Stimulated activated CD4-positive, alpha-beta T cell treated with anti-CD3 and anti-CD28 coated beads, Interleukin-2, amount 100 ng/mL, for 4 hours (primary cell): ENCODE measurements at regions not wholly inside any gene's neighbourhood (a gene's known extent, or its start where the extent isn't known, plus 50 kb on each side); places are given as distances from the start of the nearest gene placed in this dataset.
"Not testable (repeated sequence)": the region's sequence is repeated elsewhere in the genome, so short reads cannot be mapped to it uniquely, and the experiment has no call there.

Source experiments
- DNase-seq: peaks from one replicate; pipeline ENCODE4 v3.0.0-alpha.2; 2020; ENCODE audit warnings: low read depth

- DNase-seq, result no peak
Measured at GRCh38 chr9:79080536-79080935, 491.2 kb upstream of the TLE4 start.

- no peak for DNase-seq
Measured at GRCh38 chr9:79083621-79084020, 488.1 kb upstream of the TLE4 start.

- no peak for DNase-seq
Measured at GRCh38 chr9:79087133-79087532, 484.6 kb upstream of the TLE4 start.

GRCh38 chr9:79089054-79089560 lies 482.7 kb upstream of the TLE4 start:
- no peak for DNase-seq

- not testable (repeated sequence) for DNase-seq
Measured at GRCh38 chr9:79089851-79090250, 481.9 kb upstream of the TLE4 start.

GRCh38 chr9:79103257-79103656 lies 468.5 kb upstream of the TLE4 start:
- DNase-seq, result not testable (repeated sequence)

- no peak for DNase-seq
Measured at GRCh38 chr9:79104216-79104615, 467.5 kb upstream of the TLE4 start.

GRCh38 chr9:79104951-79105350 lies 466.8 kb upstream of the TLE4 start:
- no peak for DNase-seq

GRCh38 chr9:79107911-79108676 lies 463.7 kb upstream of the TLE4 start:
- no peak for DNase-seq

GRCh38 chr9:79111653-79112052 lies 460.1 kb upstream of the TLE4 start:
- no peak for DNase-seq

- DNase-seq, result no peak
Measured at GRCh38 chr9:79115176-79115575, 456.6 kb upstream of the TLE4 start.

GRCh38 chr9:79116041-79116440 lies 455.7 kb upstream of the TLE4 start:
- no peak for DNase-seq

- DNase-seq, result no peak
Measured at GRCh38 chr9:79116709-79117108, 455.1 kb upstream of the TLE4 start.

GRCh38 chr9:79120533-79120932 lies 451.2 kb upstream of the TLE4 start:
- no peak for DNase-seq

GRCh38 chr9:79120941-79121340 lies 450.8 kb upstream of the TLE4 start:
- DNase-seq, result no peak

- no peak for DNase-seq
Measured at GRCh38 chr9:79123415-79123814, 448.4 kb upstream of the TLE4 start.

- DNase-seq, result no peak
Measured at GRCh38 chr9:79127661-79128060, 444.1 kb upstream of the TLE4 start.

GRCh38 chr9:79129865-79130480 lies 441.8 kb upstream of the TLE4 start:
- DNase-seq, result no peak

- DNase-seq, result no peak
Measured at GRCh38 chr9:79131246-79131774, 440.5 kb upstream of the TLE4 start.

- DNase-seq, result no peak
Measured at GRCh38 chr9:79131824-79132377, 439.9 kb upstream of the TLE4 start.

GRCh38 chr9:79134654-79135053 lies 437.1 kb upstream of the TLE4 start:
- no peak for DNase-seq

- no peak for DNase-seq
Measured at GRCh38 chr9:79135681-79136415, 435.9 kb upstream of the TLE4 start.
